Ureter (tissue), 1 donor: ENCODE measurements at regions not wholly inside any gene's neighbourhood (a gene's known extent, or its start where the extent isn't known, plus 50 kb on each side); places are given as distances from the start of the nearest gene placed in this dataset.
"Not testable (repeated sequence)": the region's sequence is repeated elsewhere in the genome, so short reads cannot be mapped to it uniquely, and the experiment has no call there.

Experiments
- DNase-seq: peaks from one replicate; pipeline ENCODE4 v3.0.0-alpha.2; 2020; ENCODE audit warnings: low spot score
- donor health status: DM: yes; HTN: yes; CAD: no.

GRCh38 chr2:18077704-18078103 is 199.2 kb downstream of the KCNS3 start:
- DNase-seq: no peak

GRCh38 chr2:18077231-18077630 is 198.8 kb downstream of the KCNS3 start:
- no peak for DNase-seq

- no peak for DNase-seq
These were observed 196.0 kb downstream of the KCNS3 start for GRCh38 chr2:18074476-18074875.

- DNase-seq: no peak
These were observed 195.1 kb downstream of the KCNS3 start for GRCh38 chr2:18073601-18074000.

GRCh38 chr2:18067588-18068384 is 189.3 kb downstream of the KCNS3 start:
- no peak for DNase-seq

- DNase-seq: no peak
These were observed 188.4 kb downstream of the KCNS3 start for GRCh38 chr2:18066894-18067293.

- DNase-seq: no peak
These were observed 187.6 kb downstream of the KCNS3 start for GRCh38 chr2:18066066-18066465.

- DNase-seq: no peak
These were observed 186.8 kb downstream of the KCNS3 start for GRCh38 chr2:18065249-18065648.

- DNase-seq: no peak
These were observed 185.5 kb downstream of the KCNS3 start for GRCh38 chr2:18063826-18064470.

GRCh38 chr2:18062892-18063291 is 184.4 kb downstream of the KCNS3 start:
- no peak for DNase-seq

- DNase-seq: no peak
These were observed 183.2 kb downstream of the KCNS3 start for GRCh38 chr2:18061717-18062116.

- no peak for DNase-seq
These were observed 179.2 kb downstream of the KCNS3 start for GRCh38 chr2:18057657-18058056.

- DNase-seq: no peak
These were observed 176.8 kb downstream of the KCNS3 start for GRCh38 chr2:18055290-18055689.

GRCh38 chr2:18050001-18050400 is 171.5 kb downstream of the KCNS3 start:
- DNase-seq: no peak

GRCh38 chr2:18049325-18049724 is 170.9 kb downstream of the KCNS3 start:
- no peak for DNase-seq

- DNase-seq: no peak
These were observed 169.6 kb downstream of the KCNS3 start for GRCh38 chr2:18047896-18048657.

- DNase-seq: no peak
These were observed 168.7 kb downstream of the KCNS3 start for GRCh38 chr2:18047213-18047611.

GRCh38 chr2:18046558-18047212 is 168.2 kb downstream of the KCNS3 start:
- DNase-seq: no peak

- DNase-seq: no peak
These were observed 167.6 kb downstream of the KCNS3 start for GRCh38 chr2:18046017-18046416.

- DNase-seq: no peak
These were observed 166.8 kb downstream of the KCNS3 start for GRCh38 chr2:18045230-18045629.

- DNase-seq: not testable (repeated sequence)
These were observed 138.9 kb downstream of the KCNS3 start for GRCh38 chr2:18017381-18017780.

GRCh38 chr2:18009891-18010290 is 131.4 kb downstream of the KCNS3 start:
- DNase-seq: no peak
